GM13977 (cell line): ENCODE measurements at regions not wholly inside any gene's neighbourhood (a gene's known extent, or its start where the extent isn't known, plus 50 kb on each side); places are given as distances from the start of the nearest gene placed in this dataset.
"Not testable (repeated sequence)": the region's sequence is repeated elsewhere in the genome, so short reads cannot be mapped to it uniquely, and the experiment has no call there.

Source experiments
- DNase-seq: peaks from one replicate; pipeline ENCODE4 v3.0.0; 2012; ENCODE audit warnings: low spot score
- in situ Hi-C: fragments of 300-500 bp; cut with MboI; formaldehyde crosslinking; loops from one replicate; pipeline ENCODE4 v1.12.0; 2022; ENCODE audit warnings: low sequenced_read_pairs, low pct_unique_long_range_greater_than_20kb, mixed read lengths, inconsistent platforms; ENCODE audit not compliant: unreplicated experiment
- TF ChIP-seq, protein P1 (sequence below): IDR thresholded peaks from 2 replicates; pipeline ENCODE4 v1.5.1; 2012; ENCODE audit warnings: mild to moderate bottlenecking, control low read depth; ENCODE audit not compliant: insufficient read depth; ENCODE audit errors: extremely low read depth, missing control alignments

DNA sequence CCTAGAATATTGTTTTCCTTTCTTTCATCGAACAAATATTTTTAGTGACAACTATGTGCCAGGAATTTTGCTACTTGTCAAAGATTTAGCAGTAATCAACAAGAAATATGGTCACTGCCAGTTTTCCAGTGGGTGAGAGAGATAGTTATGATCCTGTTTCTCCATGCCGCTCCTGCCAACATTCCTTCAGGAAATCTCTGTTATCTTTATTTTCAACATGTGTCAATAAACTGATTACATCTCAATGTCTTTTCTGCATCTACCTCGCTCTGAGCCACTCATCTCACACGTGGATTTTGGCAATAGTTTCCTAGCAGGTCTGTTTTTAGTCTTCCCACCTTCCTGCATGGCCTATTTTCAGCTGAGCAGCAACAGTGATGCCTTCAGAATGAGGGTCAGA is 650.0 kb upstream of the STXBP6 start:
- in situ Hi-C loops: no loop called here

DNA sequence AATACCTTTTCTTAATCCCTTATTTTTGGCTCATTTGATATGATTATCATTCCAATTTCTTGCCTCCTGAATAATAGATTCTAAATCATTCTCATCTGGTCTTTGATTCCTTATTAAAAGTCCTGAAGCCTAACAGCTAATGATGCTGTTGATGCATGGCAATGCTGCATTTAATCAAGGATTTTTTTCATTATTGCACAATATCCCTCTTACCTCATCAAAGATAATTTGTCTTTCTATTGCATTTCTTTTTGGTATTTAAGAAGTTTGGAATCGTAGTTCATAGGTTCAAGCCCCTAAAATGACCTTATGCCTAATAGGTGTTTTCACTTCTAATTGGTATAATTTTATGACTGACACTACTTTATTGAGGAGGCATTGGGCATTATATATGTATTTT is 648.2 kb upstream of the STXBP6 start:
- TF ChIP-seq, protein P1, sequence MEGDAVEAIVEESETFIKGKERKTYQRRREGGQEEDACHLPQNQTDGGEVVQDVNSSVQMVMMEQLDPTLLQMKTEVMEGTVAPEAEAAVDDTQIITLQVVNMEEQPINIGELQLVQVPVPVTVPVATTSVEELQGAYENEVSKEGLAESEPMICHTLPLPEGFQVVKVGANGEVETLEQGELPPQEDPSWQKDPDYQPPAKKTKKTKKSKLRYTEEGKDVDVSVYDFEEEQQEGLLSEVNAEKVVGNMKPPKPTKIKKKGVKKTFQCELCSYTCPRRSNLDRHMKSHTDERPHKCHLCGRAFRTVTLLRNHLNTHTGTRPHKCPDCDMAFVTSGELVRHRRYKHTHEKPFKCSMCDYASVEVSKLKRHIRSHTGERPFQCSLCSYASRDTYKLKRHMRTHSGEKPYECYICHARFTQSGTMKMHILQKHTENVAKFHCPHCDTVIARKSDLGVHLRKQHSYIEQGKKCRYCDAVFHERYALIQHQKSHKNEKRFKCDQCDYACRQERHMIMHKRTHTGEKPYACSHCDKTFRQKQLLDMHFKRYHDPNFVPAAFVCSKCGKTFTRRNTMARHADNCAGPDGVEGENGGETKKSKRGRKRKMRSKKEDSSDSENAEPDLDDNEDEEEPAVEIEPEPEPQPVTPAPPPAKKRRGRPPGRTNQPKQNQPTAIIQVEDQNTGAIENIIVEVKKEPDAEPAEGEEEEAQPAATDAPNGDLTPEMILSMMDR: no peak
- DNase-seq: no peak
- in situ Hi-C loops: no loop called here

More for the DNA sequence above, 650.0 kb upstream of the STXBP6 start:
- TF ChIP-seq, protein P1: no peak
- no peak for DNase-seq

- TF ChIP-seq, protein P1: no peak
Measured at GRCh38 chr14:25696176-25696575, 646.2 kb upstream of the STXBP6 start.

GRCh38 chr14:25685004-25685403 is 635.1 kb upstream of the STXBP6 start:
- in situ Hi-C loops: no loop called here
- TF ChIP-seq, protein P1: no peak
- DNase-seq: no peak

More at GRCh38 chr14:25696176-25696575, 646.2 kb upstream of the STXBP6 start:
- in situ Hi-C loops: no loop called here
- no peak for DNase-seq

DNA sequence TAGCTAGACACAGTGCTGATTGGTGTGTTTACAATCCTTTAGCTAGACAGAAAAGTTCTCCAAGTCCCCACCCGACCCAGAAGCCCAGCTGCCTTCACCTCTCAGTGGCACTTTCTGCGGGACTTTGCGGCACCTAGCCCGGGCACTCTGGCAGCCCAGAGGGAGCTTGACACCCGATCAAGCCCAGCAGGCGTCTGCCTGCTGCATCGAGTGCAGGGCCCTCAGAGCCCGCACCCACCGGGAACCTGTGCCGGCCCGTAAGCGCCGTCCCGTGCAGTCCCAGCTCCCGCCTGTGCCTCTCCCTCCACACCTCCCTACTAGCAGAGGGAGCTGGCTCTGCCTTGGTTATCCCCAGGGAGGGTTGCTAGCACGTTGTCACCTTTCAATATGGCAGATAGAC is 631.0 kb upstream of the STXBP6 start:
- TF ChIP-seq, protein P1: no peak
- in situ Hi-C loops: no loop called here
- no peak for DNase-seq

DNA sequence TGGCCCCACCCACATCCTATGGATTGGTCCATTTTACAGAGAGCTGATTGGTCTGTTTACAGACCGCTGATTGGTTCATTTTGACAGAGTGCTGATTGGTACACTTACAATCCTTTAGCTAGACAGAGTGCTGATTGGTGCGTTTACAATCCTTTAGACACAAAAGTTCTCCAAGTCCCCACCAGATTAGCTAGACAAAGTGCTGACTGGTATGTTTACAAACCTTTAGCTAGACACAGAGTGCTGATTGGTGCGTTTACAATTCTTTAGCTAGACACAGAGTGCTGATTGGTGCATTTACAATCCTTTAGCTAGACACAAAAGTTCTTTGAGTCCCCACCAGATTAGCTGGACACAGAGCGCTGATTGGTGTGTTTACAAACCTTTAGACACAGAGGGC is 630.6 kb upstream of the STXBP6 start:
- DNase-seq, in situ Hi-C loops: not testable (repeated sequence)

- in situ Hi-C loops: no loop called here
- DNase-seq: no peak
- TF ChIP-seq, protein P1: no peak
Measured at GRCh38 chr14:25677111-25677510, 627.2 kb upstream of the STXBP6 start.
